A673 (cell line): ENCODE measurements at regions not wholly inside any gene's neighbourhood (a gene's known extent, or its start where the extent isn't known, plus 50 kb on each side); places are given as distances from the start of the nearest gene placed in this dataset.

ENCODE experiments used
- BruUV-seq: library from RNA; stranded (reverse); fragments of 400-500 nt; replicated peaks from 2 replicates; lab custom pipeline; 2021; lab: Mats Ljungman, UMichigan
- CTCF ChIA-PET: fragments of 300-600 bp; sonication (Branson Sonifier 250); formaldehyde crosslinking; loops from one replicate; lab custom pipeline; 2022; ENCODE audit warnings: antibody characterized with exemption; lab: Charles Lee
- POLR2A ChIA-PET: fragments of 300-600 bp; sonication (Branson Sonifier 250); formaldehyde crosslinking; loops from one replicate; lab custom pipeline; 2022; ENCODE audit warnings: antibody characterized with exemption; ENCODE audit not compliant: low non-redundant PET; lab: Charles Lee
- DNase-seq: peaks from one replicate; pipeline ENCODE4 v3.0.0-alpha.2; 2015; ENCODE audit warnings: low spot score
- H3K27ac ChIP-seq: fragments of 200-600 bp; sonication (generic); 2 replicates; pipeline ENCODE4 v1.5.1; 2016; ENCODE audit warnings: mixed run types, low read depth, mild to moderate bottlenecking, mixed read lengths, antibody characterized with exemption, low read length; ENCODE audit not compliant: poor library complexity, severe bottlenecking
- H3K27me3 ChIP-seq: fragments of 200-600 bp; sonication (generic); replicated peaks from 2 replicates; pipeline ENCODE4 v1.6.1; 2017; ENCODE audit warnings: mixed run types, low read depth, mild to moderate bottlenecking, mixed read lengths, antibody characterized with exemption, low read length; ENCODE audit not compliant: insufficient read depth, poor library complexity
- H3K36me3 ChIP-seq: fragments of 200-600 bp; sonication (generic); 2 replicates; pipeline ENCODE4 v1.6.1; 2016; ENCODE audit warnings: mixed run types, mild to moderate bottlenecking, mixed read lengths, antibody characterized with exemption, low read length; ENCODE audit not compliant: insufficient read depth, poor library complexity, severe bottlenecking
- H3K4me1 ChIP-seq: fragments of 200-600 bp; sonication (generic); 2 replicates; pipeline ENCODE4 v1.6.1; 2017; ENCODE audit warnings: mixed run types, mild to moderate bottlenecking, mixed read lengths, antibody characterized with exemption, low read length; ENCODE audit not compliant: insufficient read depth, poor library complexity, severe bottlenecking
- H3K4me3 ChIP-seq: fragments of 200-600 bp; sonication (generic); 2 replicates; pipeline ENCODE4 v1.5.1; 2016; ENCODE audit warnings: low read depth, mixed run types, mild to moderate bottlenecking, mixed read lengths, low read length; ENCODE audit not compliant: poor library complexity, severe bottlenecking
- H3K9me3 ChIP-seq: fragments of 200-600 bp; sonication (generic); 2 replicates; pipeline ENCODE4 v1.6.1; 2016; ENCODE audit warnings: mixed run types, low read depth, mild to moderate bottlenecking, mixed read lengths, antibody characterized with exemption, low read length; ENCODE audit not compliant: poor library complexity, severe bottlenecking
- EZH2 ChIP-seq: fragments of 200-600 bp; sonication (generic); IDR thresholded peaks from 2 replicates; pipeline ENCODE4 v1.6.1; 2017; ENCODE audit warnings: borderline replicate concordance, low read depth, mild to moderate bottlenecking, mixed read lengths, antibody characterized with exemption, low read length; ENCODE audit not compliant: poor library complexity, severe bottlenecking
- intact Hi-C: fragments of 100-400 bp; cut with micrococcal nuclease; formaldehyde crosslinking; loops from one replicate; pipeline ENCODE4 v1.10.0; 2022; ENCODE audit not compliant: unreplicated experiment
- TF ChIP-seq, protein P1 (sequence below): fragments of 300-800, 200-600 bp; sonication (generic); conservative IDR thresholded peaks from 2 replicates; pipeline ENCODE4 v1.5.1; 2017; ENCODE audit warnings: low read depth, mild to moderate bottlenecking, antibody characterized with exemption, low read length, moderate library complexity, mixed read lengths

DNA sequence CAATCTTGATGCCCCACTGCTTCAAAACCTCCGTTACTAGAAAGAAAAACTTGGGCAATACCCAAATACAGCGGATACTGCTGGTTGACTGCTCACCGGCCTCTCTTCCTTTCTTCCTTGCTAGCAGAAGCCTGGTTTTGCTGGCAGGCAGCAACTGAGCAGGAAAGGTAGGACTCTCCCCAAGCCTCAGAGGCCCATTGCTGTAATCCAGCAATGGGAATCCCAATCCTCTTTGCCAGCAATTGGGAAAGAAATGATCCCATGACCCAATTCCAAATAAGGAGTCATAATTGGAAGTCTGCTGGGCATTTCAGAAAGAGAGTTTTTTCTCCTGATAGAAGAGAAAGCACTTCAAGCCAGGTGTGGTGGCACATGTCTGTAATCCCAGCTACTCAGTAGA lies 394.5 kb downstream of the BCOR start:
- Histone ChIP-seq H3K9me3 (no peaks in the 10 kb centered on the region), H3K4me1 (no peaks in the 10 kb centered on the region), H3K27ac (no peak overlapping the region), H3K4me3 (no peak overlapping the region), H3K36me3 (no peaks in the 10 kb centered on the region), H3K27me3 (no peaks in the 10 kb centered on the region)
- intact Hi-C loops: no loop called here
- POLR2A ChIA-PET: no interaction called here
- BruUV-seq: no TSS peak
- no peak for TF ChIP-seq EZH2
- TF ChIP-seq, protein P1, sequence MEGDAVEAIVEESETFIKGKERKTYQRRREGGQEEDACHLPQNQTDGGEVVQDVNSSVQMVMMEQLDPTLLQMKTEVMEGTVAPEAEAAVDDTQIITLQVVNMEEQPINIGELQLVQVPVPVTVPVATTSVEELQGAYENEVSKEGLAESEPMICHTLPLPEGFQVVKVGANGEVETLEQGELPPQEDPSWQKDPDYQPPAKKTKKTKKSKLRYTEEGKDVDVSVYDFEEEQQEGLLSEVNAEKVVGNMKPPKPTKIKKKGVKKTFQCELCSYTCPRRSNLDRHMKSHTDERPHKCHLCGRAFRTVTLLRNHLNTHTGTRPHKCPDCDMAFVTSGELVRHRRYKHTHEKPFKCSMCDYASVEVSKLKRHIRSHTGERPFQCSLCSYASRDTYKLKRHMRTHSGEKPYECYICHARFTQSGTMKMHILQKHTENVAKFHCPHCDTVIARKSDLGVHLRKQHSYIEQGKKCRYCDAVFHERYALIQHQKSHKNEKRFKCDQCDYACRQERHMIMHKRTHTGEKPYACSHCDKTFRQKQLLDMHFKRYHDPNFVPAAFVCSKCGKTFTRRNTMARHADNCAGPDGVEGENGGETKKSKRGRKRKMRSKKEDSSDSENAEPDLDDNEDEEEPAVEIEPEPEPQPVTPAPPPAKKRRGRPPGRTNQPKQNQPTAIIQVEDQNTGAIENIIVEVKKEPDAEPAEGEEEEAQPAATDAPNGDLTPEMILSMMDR: no peak
- DNase-seq: no peak
- CTCF ChIA-PET: no interaction called here

DNA sequence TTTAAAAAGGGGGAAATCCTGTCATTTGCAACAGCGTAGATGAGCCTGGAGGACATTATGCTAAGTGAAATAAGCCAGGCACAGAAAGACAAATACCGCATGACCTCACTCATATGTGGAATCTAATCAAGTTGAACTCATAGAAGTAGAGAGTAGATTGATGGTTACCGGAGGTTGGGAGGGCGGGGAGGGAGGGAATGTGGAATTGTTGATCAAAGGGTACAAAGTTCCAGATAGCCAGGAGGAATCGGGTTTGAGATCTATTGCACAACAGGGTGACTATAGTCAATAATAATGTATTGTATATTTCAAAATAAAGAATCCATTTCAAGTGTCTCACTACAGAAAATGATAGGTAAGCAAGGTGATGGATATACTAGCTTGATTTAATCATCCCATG lies 393.2 kb downstream of the BCOR start:
- H3K27ac ChIP-seq: no peak overlapping the region
- no TSS peak for BruUV-seq
- no peak for TF ChIP-seq EZH2
- TF ChIP-seq, protein P1: no peak
- H3K4me1 ChIP-seq: no peaks in the 10 kb centered on the region
- no peaks in the 10 kb centered on the region for H3K27me3 ChIP-seq
- POLR2A ChIA-PET: no interaction called here
- no peaks in the 10 kb centered on the region for H3K36me3 ChIP-seq
- no peaks in the 10 kb centered on the region for H3K9me3 ChIP-seq
- DNase-seq: no peak
- intact Hi-C loops: no loop called here
- no peak overlapping the region for H3K4me3 ChIP-seq
- CTCF ChIA-PET: no interaction called here

DNA sequence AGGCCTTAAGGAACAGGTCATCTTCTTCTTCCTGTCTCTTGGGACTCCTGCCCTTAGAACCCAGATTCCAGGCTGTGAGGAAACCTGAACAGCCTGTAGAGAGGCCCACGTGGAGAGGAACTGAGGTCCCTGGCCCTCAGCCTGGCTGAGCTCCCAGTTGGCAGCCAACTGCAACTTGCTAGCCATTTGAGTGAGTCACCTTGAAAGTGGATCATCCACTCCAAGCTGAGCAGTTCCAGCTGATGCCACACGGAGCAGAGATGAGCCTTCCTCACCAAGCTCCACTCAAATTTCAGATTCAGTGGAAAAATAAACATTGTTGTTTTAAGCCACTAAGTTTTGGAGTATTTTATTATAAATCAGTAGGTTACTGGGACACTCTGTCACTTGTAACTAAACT lies 392.5 kb downstream of the BCOR start:
- intact Hi-C loops: no loop called here
- ChIA-PET CTCF (interaction anchor here (0.5 kb wide), 1 partner anchor 504 kb away, joined by 5 read pairs; no protein-coding TSS in a partner anchor), POLR2A (interaction anchor here (0.6 kb wide), 1 partner anchor 531 kb away, joined by 7 read pairs; no protein-coding TSS in a partner anchor)
- Histone ChIP-seq H3K4me3 (no peak overlapping the region), H3K27ac (no peak overlapping the region), H3K4me1 (no peaks in the 10 kb centered on the region), H3K36me3 (no peaks in the 10 kb centered on the region), H3K27me3 (no peaks in the 10 kb centered on the region), H3K9me3 (no peaks in the 10 kb centered on the region)
- peak; percentile 46 for DNase-seq
- TF ChIP-seq, protein P1: peak; percentile 44; the same call in 1 of the 2 replicates
- no peak for TF ChIP-seq EZH2
- BruUV-seq: no TSS peak
